ENCODE measurements at regions not wholly inside any gene's neighbourhood (a gene's known extent, or its start where the extent isn't known, plus 50 kb on each side); places are given as distances from the start of the nearest gene placed in this dataset.
A peak's percentile ranks its signal among the peaks of the same experiment; 100 is the strongest.

DNA sequence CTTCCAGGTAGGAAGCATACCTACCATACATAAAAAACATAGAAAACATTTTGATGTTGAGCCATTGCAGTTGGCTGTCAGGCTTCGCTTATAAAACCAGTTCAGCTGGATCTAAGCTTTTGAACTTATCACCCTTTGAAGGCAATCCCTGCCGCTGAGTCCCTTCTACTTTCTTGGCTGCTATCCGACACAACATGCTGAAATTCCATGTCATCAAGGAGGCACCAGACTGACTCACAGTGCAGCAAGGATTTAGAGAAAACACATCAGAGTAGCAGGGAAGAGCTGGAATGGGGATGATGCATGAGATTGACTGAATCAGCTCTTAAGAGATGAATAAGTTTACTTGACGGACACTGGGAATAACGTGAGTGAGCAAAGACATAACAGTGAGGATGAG, 135.0 kb upstream of the MAN1A1 start:
- DNase-seq (ENCODE audit: low spot score), result no peak

DNA sequence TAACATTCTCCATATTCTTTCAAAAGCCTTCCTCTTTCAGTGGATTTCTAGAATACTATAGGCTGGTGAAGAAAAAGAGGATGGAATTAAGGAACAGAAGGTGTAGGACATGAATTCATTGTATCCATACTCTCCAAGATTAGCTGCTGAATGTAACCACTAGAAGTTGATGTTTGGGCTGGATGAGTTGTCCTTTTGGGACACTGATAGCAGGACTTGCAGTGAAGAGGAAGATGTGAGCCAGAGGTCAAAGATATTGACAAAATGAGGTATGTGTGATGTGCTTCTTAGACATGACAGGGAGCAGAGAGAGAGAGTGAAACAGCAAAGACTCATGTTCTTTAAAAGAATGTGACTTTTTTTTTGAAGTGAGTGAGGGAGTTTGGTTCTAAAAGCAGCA, 134.3 kb upstream of the MAN1A1 start:
- peak; percentile 34 for DNase-seq (ENCODE audit: low spot score)

DNA sequence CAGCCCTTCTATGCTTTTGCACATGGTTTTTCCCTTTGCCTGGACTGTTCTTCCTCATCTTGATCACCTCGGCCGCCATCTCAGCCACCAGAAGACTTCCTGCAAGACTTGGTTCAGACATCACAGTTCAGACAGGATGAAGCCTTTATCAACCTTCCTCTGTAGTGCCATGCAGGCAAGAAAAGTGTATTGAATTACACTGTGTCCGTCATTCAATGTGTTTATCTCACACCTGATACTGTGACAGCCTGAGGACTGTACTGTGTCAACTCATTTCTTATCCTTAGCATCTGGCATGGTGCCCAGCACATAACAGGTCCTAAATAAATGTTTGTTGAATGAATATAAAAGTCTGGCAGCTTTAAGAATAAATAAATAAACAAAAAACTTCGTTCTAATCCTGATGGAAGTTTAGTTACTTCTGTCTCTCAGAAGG, 133.3 kb upstream of the MAN1A1 start:
- DNase-seq (ENCODE audit: low spot score), result peak; percentile 88

DNA sequence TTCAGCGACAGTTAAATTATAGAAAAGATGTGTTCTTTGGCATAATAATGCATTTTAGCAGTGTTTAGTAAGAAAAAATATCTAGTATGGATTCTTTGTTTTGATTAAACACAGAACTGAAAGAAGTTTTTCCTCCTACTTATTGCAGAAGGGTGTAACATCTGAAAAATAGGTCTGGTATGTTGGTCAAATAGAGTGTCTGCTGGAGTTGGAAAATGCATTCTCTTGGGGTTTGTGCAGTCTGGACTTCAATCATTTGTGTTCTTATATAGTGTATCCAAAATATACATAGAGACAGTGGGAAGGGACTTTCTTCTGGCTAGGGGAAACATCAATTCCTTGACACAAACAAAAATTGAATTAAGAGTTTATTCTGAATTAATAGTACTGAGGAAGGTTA, 132.4 kb upstream of the MAN1A1 start:
- DNase-seq (ENCODE audit: low spot score), result no peak

DNA sequence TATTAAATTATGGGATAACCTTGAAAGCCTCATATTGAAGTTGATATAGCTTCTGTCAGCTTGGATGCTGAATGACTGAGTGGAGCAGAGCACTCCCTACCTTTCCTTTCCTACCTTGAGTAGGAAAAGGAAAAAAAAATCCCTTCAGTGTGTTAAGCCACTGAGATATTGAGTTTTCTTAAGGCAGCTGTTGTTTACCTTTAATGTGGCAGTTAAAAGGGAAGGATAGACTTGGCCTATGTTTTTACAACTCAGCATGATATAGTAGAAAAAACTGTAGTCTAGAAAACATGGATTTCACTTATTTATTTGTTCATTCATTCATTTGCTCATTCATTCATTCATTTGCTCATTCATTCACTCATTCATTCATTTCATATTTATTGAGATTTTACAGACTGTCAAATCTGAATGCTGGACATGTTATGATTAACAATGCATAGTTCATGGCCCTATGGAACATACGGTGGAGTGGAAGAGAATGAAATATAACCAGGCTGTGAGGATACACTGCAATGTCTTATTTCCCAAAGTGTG, 131.5 kb upstream of the MAN1A1 start:
- peak; percentile 64 for DNase-seq (ENCODE audit: low spot score)

DNA sequence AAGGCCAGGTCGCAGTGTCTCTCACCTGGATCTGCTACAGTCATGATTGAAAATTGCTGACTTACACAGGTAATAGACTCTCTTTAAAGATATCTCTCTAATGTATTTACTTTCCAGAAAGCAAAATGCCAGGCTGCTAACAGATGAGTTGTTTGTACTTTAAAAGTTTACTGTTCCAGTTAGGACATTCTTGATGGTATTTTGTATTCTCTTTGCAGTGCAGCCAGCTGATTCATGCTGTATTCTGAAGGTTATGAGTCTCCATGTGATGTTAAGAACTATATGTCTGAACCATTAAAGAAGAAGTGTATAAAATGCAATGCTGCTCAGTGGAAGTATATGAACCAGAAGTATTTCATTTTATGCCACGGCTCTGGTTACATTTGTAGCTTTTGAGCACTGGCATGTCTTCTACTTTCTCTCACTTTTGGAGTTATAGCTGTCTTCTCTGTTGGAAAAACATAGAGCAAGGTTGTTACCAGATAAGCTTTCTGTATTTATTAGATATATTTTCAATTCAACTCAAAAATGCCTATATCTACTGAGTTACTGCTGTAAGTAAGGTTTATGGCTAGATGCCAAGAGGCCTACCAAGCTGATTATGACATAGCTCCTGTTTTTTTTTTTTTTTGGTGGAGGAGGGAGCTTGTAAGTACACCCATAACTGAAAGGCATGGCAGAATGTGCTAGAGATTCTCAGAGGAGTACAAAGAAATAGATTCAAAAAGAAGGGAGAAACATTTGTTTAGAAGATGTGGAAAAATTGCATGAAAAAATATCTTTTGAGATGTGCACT, 130.5 kb upstream of the MAN1A1 start:
- peak; percentile 96 for DNase-seq (ENCODE audit: low spot score)

DNA sequence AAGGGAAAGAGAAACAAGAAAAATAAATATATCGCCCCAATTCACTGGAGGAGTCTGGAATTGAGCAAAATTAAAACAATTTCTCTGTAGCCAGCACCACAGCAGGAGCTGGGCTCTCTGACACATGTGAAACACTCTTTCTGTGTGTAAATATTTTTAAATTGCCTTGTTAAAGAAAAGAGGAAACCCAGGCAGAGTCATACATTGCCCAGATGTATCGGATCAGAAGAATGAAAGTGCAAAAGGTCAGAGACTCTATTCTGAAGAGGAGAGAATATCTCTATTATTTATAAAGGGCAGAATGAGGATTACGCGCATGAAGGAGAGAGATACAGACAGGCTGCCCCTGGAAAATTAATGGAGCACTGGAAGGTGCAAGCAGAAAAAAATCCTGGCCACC, 127.0 kb upstream of the MAN1A1 start:
- DNase-seq (ENCODE audit: low spot score), result no peak

DNA sequence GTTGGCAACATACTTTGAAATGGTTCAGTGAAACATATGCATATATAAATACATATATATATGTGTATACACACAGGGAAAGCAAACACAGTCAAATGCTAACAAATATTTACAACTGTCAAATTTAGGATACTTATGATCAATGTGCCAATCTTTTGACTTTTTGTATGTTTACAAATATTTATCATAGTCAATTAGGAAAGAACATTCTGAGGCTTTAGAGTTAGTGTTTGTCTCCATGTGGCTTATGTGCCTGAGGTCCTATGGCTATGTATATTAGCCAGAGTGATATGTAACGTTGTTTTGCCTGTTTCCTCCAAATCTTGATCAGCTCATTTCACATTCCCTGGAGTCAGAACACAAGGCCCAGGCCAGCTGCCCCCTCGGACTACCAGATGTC, 126.5 kb upstream of the MAN1A1 start:
- DNase-seq (ENCODE audit: low spot score), result no peak

DNA sequence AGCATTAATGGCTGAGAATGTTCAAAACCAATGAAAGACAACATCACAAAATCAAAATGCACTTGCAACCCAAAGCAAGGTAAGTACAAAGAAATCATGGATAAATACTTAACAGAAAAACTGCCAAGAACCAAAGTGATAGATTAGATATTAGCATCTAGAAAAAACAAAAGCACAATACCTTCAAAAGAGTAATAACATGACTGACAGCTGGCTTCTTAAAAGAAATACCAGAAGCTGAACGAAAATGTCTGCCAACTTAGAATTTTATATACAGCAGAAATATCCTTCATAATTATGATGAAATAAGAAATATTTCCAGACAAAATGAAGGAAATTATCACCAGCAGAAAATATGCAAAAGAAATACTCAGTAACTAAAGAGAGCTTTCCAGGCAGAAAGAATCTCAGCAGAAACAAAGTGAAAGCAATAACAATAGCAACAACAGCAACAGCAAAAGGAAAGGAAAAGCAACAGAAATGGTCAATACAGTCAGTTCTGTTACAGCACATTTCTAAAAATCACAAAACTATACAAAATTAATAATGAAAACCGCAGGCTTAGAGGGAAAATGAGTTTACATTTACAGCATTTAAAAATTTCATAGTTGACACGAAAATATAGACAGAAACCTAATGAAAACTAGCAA, 121.5 kb upstream of the MAN1A1 start:
- no peak for DNase-seq (ENCODE audit: low spot score)

DNA sequence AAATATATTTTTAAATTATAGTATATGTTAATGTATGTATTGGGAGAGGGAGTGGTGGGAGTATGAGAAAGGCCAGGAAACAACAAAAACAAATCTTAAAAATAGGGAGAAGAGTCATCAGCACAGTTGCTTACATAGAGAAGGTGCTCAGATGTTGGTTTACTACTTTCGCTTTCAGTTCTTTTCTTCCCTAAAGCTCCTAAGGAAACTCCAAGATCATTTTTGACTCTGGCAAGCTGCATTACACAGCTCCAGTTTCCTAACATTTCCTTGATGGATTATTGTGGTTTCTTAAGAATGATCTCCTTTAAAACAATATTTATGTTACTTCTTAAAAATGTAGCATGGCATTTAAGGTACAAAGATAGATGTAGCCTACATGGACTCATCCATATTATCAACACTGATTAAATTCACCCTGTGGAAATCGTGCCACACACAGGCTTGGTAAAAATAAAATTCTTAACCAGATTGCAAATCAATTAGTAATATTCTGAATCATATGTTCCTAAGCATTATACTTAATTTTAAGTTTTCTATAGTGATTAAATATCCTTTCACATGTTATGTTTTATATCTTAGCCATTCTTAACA, 118.0 kb upstream of the MAN1A1 start:
- DNase-seq (ENCODE audit: low spot score), result peak; percentile 41

DNA sequence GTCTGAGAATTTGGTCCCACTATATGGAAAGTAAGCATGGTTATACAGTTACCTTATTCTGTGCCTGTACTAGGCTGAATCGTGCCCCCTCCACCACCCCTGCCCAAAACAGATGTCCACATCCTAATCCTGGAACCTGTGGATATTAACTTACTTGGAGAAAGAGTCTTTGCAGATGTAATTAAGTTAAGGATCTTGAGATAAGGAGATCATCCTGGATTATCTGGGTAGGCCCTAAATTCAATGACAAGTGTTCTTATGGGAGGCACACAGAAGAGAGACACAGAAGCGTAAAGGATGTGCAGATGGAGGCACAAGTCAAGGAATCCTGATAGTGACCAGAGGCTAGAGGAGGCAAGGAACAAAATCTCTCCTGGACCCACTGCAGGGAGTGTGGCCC, 116.7 kb upstream of the MAN1A1 start:
- no peak for DNase-seq (ENCODE audit: low spot score)

DNA sequence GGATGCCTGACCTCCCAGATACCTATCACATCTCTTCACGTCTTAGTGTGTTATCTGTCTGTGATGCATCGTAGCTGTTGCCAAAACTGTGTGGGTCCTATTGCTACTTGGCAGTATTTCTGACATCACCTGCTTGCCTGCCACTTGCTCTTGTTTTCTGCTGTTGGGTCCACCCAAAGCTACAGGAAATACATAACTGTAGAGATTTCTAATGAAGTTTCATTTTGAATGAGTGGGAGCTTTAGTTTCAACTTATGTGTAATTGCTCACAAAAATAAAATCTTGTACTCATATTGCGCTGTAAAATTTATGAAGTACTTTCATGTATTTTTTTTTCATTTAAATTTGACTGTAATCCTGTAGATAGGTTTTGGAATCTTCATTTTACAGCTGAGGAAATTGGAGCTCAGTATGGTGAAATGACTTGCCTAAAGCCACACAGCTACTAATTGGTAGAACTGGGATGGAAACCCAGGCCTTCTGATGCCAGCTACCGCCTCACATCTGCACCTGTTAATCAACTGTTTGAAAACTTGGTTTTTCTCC, 113.6 kb upstream of the MAN1A1 start:
- no peak for DNase-seq (ENCODE audit: low spot score)

DNA sequence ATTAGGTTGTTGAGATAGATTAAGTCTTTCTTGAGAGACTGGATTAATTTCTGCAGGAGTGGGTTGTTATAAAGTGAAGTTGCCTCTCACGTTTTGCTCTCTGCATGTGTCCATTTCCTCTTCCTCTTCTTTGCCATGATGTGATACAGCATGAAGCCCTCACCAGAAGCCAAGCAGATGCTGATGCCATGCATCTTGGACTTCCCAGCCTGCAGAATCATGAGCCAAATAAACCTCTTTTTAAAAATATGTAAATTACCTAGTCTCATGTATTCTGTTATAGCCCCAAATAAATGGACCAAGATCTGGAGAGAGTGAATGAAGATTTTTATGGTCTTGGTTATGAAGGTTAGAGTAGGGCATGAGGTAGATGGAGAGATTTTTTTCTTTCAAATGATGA, 111.6 kb upstream of the MAN1A1 start:
- DNase-seq (ENCODE audit: low spot score), result no peak

DNA sequence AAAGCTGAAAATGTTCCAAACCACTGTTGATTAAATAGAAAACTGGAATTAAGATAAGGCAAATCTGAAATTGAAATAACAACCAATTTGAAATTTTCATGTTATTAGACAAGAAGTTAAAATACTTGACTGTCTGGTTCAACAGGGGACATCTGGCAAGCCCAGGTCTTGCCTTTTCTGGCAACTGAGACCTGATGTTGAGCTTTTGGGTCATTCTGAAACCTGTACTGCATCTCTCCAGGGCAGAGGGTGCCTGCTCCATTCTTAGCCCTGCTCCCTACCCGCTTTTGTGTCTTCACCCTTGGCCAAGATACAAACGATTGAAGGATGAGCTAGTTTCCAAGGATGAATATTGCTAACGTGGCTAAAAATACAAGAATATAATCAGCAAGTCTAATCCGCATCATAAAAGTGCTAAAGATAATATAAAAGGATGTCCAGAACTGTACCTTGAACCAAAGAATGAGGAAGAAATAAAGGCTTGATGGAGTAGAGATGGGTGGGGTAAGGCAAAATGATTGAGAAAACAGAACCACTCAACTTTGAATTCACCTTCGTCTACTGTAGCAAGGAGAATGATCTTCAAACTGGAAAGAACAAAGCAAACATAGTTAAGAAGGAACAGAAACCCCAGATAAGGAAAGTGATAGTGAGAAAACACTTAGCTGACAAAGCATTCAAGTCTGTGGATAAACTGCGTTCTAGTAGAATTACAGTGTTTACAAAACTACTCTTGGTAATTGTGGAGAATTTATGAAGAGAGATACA, 109.8 kb upstream of the MAN1A1 start:
- DNase-seq (ENCODE audit: low spot score), result no peak

DNA sequence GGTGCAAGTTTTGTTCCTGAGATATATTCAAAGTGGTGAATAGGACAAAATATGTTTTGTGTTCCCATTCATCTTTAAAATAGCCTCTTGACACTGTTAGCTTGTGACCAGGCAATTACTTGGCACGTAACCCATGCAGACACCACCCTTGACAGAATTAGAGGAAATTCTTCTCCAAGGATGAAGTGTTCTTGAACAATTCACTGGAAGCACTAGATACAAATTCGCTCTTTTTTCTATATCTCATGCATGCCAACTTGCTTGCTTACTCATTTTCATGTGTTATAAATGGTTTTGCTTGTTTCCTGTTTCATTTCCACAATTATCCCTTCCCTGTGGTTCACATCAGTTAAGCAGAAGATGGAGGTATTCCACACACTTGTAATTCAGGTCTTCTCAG, 105.2 kb upstream of the MAN1A1 start:
- no peak for DNase-seq (ENCODE audit: low spot score)

DNA sequence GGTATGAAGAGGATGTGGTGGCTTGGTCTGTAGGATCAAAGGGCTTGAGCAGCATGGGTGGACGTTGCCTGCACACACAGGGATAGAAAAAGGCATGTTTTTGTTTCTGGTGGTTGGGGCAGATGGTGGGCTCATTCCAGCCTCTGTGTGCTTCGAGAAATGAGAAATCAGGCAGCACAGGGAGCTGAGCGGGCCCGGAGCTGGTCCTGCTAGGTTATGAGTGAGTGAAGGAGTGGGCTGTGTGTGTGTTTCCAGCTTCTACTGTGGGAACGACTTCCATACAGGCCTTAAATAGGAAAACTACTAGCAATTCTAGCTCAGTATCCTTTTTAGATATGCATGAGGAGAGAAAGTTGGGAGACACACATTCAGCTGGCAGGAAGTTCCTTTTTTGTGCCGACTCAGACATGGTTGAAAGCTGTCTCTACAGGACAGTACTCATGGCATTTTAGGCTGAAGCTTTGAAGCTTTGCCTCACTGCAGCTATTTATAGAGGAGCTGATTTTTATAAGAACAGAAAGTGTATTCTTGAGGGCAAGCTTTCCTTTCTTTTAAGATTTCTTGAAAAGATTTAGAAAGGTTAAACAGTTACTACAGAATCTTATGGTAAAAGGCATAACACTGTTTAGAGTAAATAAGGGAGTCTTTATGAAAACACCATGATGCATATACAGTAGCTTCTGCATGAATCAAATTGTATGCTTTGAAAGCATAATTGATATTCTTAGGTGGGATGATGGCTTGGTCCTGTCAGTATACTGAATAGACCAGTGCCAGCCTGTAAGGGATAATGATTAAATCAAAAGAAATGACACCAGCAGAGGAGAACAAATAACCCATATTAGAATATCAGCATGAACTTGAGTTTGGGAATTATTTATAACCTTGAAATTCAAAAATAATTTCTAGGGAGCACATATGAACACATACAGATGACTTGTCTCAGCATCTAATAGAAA, 104.0 kb upstream of the MAN1A1 start:
- DNase-seq (ENCODE audit: low spot score), result no peak

DNA sequence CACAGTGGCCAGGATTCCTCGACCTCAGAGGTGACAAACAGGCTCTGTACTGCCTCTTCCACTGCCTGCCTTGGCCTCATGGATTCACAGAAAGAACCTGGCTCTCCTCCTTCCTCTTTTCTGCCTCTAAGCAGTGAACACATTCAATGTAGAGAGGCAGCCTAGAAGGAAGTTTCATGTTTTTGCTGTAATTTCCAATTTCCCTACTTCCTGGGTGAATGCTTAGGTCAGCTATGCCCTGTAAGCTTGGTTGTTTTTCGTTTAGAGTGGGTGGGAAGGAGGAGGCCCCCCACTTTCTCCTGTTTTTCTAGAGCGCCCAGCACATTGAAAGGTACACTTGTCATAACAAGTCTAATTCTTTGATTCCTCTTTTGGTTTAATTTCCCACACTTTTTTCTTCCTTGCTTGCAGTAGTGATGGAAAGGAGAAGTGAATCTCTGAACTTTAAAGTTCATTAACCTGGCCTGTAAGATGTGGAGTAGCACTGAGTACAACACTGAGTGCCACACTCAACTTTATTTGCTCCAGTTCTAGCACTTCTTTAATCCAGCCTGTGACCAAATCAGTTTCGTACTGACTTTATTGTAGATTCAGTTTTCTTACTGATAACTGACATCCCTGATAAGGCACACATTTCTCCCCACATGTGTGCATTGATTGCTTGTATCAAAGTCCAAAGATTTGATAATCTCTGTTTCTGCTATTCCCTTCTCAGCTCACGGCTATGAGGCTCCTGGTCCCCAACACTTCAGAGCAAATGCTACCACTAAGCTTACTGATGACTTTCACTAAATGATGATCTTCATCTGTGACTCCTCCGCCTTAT, 100.0 kb upstream of the MAN1A1 start:
- DNase-seq (ENCODE audit: low spot score), result no peak

DNA sequence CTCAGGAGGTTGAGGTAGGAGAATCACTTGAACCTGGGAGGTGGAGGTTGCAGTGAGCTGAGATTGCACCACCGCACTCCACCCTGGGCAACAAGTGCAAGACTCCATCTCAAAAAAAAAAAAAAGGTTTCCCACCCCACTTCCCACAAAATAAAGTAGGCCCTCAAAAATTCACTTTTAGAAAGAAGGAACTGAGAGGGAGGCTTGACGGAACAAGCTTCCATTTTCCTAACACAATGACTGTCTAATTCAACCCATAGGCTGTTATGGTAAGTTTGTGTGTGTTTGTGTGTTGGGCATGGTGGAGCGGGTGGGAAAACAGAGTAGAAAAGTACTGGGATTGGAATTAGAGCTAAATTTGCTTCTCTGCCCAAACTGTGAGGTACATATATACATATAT, 98.4 kb upstream of the MAN1A1 start:
- DNase-seq (ENCODE audit: low spot score), result no peak

DNA sequence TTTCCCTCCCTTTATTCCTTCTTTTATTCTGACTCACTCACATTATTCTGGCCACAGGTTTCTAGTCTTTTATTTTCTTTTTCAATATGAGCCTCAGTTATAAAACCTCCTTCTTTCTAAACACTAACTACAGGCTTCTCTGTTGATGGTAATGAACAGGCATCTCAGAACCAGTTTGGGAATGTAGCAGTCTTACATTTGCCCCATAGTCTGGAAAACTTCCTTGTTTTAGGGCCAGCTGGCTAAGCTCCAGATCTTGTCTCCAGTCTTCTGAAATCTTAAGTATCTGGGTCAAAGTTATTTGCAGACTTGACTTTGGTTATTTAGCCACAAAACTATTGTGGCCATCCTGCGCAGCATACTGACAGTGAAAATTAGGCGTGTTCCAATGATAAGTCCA, 97.0 kb upstream of the MAN1A1 start:
- no peak for DNase-seq (ENCODE audit: low spot score)

DNA sequence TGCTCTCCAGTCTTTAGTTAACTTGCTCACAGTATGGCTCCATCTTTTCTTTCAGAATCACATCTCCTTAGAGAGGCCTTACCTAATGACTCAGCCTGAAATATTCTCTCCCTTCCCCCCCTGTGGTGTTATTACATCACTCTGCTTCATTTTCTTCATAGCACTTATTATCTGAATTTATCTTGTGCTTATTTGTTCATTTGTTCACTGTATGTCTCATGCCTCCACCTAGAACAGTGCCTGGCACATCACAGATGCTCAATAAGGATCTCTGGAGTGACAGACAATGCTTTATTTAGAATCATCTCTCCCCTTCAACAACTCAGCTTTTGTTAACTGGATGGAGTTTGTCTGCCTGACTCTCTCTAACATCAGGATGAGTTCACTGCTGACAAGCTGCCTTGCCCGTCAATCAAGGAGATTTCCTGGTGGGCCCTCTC, 96.6 kb upstream of the MAN1A1 start:
- DNase-seq (ENCODE audit: low spot score), result peak; percentile 32
